SK-N-SH treated with all-trans-retinoic acid at 6 μM for 48 hours (cell line): ENCODE measurements at regions not wholly inside any gene's neighbourhood (a gene's known extent, or its start where the extent isn't known, plus 50 kb on each side); places are given as distances from the start of the nearest gene placed in this dataset.

Experiments
- ATAC-seq: fragments of 200-7000 bp; cut with Tn5 transposase; 3 replicates; pipeline ENCODE4 v1.9.1; 2020; ENCODE audit warnings: mild to moderate bottlenecking, moderate library complexity
- ARNTL ChIP-seq: fragments of 450-650 bp; formaldehyde crosslinking; IDR thresholded peaks from 2 replicates; pipeline ENCODE4 v1.5.0; 2020; ENCODE audit warnings: low read depth, mild to moderate bottlenecking, moderate library complexity, borderline replicate concordance
- CSDC2 ChIP-seq: fragments of 250-450 bp; sonication (Bioruptor Pico); IDR thresholded peaks from 2 replicates; pipeline ENCODE4 v1.5.0; 2020; ENCODE audit warnings: mild to moderate bottlenecking, moderate library complexity
- GLIS3 ChIP-seq: fragments of 250-450 bp; sonication (Bioruptor Pico); IDR thresholded peaks from 2 replicates; pipeline ENCODE4 v1.5.0; 2020; ENCODE audit warnings: mild to moderate bottlenecking, moderate library complexity
- OSR1 ChIP-seq: fragments of 250-450 bp; sonication (Bioruptor Pico); IDR thresholded peaks from 2 replicates; pipeline ENCODE4 v1.8.0; 2022; ENCODE audit warnings: moderate library complexity, mild to moderate bottlenecking, inconsistent platforms
- PPARA ChIP-seq: fragments of 250-450 bp; sonication (Bioruptor Pico); IDR thresholded peaks from 2 replicates; pipeline ENCODE4 v1.5.0; 2020; ENCODE audit warnings: mild to moderate bottlenecking, borderline replicate concordance
- RARB ChIP-seq: fragments of 250-450 bp; sonication (Bioruptor Pico); IDR thresholded peaks from 2 replicates; pipeline ENCODE4 v1.8.0; 2021; ENCODE audit warnings: mild to moderate bottlenecking, moderate library complexity
- TCF4 ChIP-seq: fragments of 250-450 bp; sonication (Bioruptor Pico); IDR thresholded peaks from 2 replicates; pipeline ENCODE4 v1.8.0; 2021; ENCODE audit warnings: mild to moderate bottlenecking, moderate library complexity, borderline replicate concordance
- ZFP3 ChIP-seq: fragments of 250-450 bp; sonication (Bioruptor Pico); IDR thresholded peaks from 2 replicates; pipeline ENCODE4 v1.5.0; 2020; ENCODE audit warnings: mild to moderate bottlenecking, moderate library complexity
- ZNF565 ChIP-seq: fragments of 450-650 bp; formaldehyde crosslinking; conservative IDR thresholded peaks from 2 replicates; pipeline ENCODE4 v1.5.0; 2020; ENCODE audit warnings: low read depth, mild to moderate bottlenecking, moderate library complexity
- ZNF8 ChIP-seq: fragments of 450-650 bp; formaldehyde crosslinking; IDR thresholded peaks from 2 replicates; pipeline ENCODE4 v1.5.0; 2020; ENCODE audit warnings: mild to moderate bottlenecking, moderate library complexity
- TF ChIP-seq, protein P1 (sequence below): fragments of 250-450 bp; sonication (Bioruptor Pico); IDR thresholded peaks from 2 replicates; pipeline ENCODE4 v1.5.1; 2020; ENCODE audit warnings: low read depth, mild to moderate bottlenecking, moderate library complexity
- TF ChIP-seq, protein P2 (sequence below): fragments of 250-450 bp; sonication (Bioruptor Pico); IDR thresholded peaks from 2 replicates; pipeline ENCODE4 v1.8.0; 2020; ENCODE audit warnings: mild to moderate bottlenecking, moderate library complexity, borderline replicate concordance
- TF ChIP-seq, protein P3 (sequence below): fragments of 250-450 bp; sonication (Bioruptor Pico); IDR thresholded peaks from 2 replicates; pipeline ENCODE4 v1.5.1; 2021; ENCODE audit warnings: mild to moderate bottlenecking, moderate library complexity

DNA sequence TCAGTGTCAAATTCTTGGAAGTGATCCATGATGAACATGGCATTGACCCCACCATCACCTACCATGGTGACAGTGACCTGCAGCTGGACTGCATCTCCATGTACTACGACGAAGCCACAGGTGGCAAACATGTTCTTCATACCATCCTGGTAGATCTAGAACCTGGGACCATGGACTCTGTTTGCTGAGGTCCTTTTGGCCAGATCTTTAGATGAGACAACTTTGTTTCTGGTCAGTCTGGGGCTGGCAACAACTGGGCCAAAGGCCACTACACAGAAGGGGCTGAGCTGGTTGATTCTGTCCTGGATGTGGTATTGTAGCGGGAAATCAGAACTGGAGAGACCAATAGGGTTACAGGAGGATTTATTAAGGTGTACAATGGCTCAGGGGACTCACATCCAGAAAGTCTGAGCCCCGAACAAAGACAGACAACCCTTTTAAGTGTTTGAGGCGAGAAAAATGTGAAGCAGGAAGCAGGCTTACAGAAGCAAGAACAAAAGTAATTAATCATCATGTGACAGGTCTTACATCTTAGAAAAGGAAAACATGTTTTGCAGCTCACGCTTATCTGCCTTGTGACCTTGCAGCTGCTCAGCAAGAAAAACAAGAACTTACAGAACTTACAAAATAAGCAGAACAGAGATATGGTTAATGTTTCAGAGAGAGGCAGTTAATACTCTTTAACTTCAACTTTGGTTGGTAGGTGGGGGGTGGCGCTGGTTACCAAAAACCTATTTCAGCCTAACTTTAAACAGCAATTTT is 58.8 kb upstream of the MOCS1 start:
- TF ChIP-seq GLIS3 (CRISPR knock-in tag) (no peak), RARB (CRISPR knock-in tag) (no peak), ZFP3 (no peak), ZNF565 (CRISPR knock-in tag) (no peak), PPARA (CRISPR knock-in tag) (no peak), CSDC2 (CRISPR knock-in tag) (no peak), ZNF8 (CRISPR knock-in tag) (no peak), TCF4 (CRISPR knock-in tag) (no peak), OSR1 (CRISPR knock-in tag) (no peak), ARNTL (no peak)
- TF ChIP-seq, protein P1, sequence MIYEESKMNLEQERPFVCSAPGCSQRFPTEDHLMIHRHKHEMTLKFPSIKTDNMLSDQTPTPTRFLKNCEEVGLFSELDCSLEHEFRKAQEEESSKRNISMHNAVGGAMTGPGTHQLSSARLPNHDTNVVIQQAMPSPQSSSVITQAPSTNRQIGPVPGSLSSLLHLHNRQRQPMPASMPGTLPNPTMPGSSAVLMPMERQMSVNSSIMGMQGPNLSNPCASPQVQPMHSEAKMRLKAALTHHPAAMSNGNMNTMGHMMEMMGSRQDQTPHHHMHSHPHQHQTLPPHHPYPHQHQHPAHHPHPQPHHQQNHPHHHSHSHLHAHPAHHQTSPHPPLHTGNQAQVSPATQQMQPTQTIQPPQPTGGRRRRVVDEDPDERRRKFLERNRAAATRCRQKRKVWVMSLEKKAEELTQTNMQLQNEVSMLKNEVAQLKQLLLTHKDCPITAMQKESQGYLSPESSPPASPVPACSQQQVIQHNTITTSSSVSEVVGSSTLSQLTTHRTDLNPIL (CRISPR knock-in tag): no peak
- TF ChIP-seq, protein P2, sequence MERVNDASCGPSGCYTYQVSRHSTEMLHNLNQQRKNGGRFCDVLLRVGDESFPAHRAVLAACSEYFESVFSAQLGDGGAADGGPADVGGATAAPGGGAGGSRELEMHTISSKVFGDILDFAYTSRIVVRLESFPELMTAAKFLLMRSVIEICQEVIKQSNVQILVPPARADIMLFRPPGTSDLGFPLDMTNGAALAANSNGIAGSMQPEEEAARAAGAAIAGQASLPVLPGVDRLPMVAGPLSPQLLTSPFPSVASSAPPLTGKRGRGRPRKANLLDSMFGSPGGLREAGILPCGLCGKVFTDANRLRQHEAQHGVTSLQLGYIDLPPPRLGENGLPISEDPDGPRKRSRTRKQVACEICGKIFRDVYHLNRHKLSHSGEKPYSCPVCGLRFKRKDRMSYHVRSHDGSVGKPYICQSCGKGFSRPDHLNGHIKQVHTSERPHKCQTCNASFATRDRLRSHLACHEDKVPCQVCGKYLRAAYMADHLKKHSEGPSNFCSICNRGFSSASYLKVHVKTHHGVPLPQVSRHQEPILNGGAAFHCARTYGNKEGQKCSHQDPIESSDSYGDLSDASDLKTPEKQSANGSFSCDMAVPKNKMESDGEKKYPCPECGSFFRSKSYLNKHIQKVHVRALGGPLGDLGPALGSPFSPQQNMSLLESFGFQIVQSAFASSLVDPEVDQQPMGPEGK (CRISPR knock-in tag): no peak
- TF ChIP-seq, protein P3, sequence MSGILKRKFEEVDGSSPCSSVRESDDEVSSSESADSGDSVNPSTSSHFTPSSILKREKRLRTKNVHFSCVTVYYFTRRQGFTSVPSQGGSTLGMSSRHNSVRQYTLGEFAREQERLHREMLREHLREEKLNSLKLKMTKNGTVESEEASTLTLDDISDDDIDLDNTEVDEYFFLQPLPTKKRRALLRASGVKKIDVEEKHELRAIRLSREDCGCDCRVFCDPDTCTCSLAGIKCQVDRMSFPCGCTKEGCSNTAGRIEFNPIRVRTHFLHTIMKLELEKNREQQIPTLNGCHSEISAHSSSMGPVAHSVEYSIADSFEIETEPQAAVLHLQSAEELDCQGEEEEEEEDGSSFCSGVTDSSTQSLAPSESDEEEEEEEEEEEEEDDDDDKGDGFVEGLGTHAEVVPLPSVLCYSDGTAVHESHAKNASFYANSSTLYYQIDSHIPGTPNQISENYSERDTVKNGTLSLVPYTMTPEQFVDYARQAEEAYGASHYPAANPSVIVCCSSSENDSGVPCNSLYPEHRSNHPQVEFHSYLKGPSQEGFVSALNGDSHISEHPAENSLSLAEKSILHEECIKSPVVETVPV (CRISPR knock-in tag): no peak
- ATAC-seq: no peak
